ENCODE measurements at regions not wholly inside any gene's neighbourhood (a gene's known extent, or its start where the extent isn't known, plus 50 kb on each side); places are given as distances from the start of the nearest gene placed in this dataset.

GRCh38 chr2:134014196-134014960 lies 239.5 kb upstream of the MGAT5 start:
- H3K9me3 ChIP-seq, result no peaks in the 10 kb centered on the region
- no peak overlapping the region for H3K4me3 ChIP-seq
- no peaks in the 10 kb centered on the region for H3K36me3 ChIP-seq
- ATAC-seq (no peak), DNase-seq (no peak)
- H3K27me3 ChIP-seq, result no peaks in the 10 kb centered on the region
- TF ChIP-seq, protein P1, sequence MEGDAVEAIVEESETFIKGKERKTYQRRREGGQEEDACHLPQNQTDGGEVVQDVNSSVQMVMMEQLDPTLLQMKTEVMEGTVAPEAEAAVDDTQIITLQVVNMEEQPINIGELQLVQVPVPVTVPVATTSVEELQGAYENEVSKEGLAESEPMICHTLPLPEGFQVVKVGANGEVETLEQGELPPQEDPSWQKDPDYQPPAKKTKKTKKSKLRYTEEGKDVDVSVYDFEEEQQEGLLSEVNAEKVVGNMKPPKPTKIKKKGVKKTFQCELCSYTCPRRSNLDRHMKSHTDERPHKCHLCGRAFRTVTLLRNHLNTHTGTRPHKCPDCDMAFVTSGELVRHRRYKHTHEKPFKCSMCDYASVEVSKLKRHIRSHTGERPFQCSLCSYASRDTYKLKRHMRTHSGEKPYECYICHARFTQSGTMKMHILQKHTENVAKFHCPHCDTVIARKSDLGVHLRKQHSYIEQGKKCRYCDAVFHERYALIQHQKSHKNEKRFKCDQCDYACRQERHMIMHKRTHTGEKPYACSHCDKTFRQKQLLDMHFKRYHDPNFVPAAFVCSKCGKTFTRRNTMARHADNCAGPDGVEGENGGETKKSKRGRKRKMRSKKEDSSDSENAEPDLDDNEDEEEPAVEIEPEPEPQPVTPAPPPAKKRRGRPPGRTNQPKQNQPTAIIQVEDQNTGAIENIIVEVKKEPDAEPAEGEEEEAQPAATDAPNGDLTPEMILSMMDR (IDR thresholded peaks at IDR 0.05), result no peak
- no peak for TF ChIP-seq POLR2A (IDR thresholded peaks at IDR 0.05)
- no peak overlapping the region for H3K27ac ChIP-seq
- intact Hi-C loops (cut with DNase I), result no loop called here
- no peaks in the 10 kb centered on the region for H3K4me1 ChIP-seq
- 80% methylated on average over 3 of the region's 3 CpGs for WGBS (ENCODE audit: insufficient coverage, low coverage, low lambda C conversion rate, missing lambda C conversion rate)

GRCh38 chr2:134019871-134020270 lies 234.0 kb upstream of the MGAT5 start:
- no peaks in the 10 kb centered on the region for H3K4me1 ChIP-seq
- 63% methylated on average over 2 of the region's 2 CpGs for WGBS (ENCODE audit: insufficient coverage, low coverage, low lambda C conversion rate, missing lambda C conversion rate)
- no peak overlapping the region for H3K4me3 ChIP-seq
- TF ChIP-seq, protein P1 (IDR thresholded peaks at IDR 0.05), result no peak
- TF ChIP-seq POLR2A (IDR thresholded peaks at IDR 0.05), result no peak
- H3K9me3 ChIP-seq, result no peaks in the 10 kb centered on the region
- intact Hi-C loops (cut with DNase I), result no loop called here
- H3K27me3 ChIP-seq, result no peaks in the 10 kb centered on the region
- DNase-seq (no peak), ATAC-seq (no peak)
- no peaks in the 10 kb centered on the region for H3K36me3 ChIP-seq
- H3K27ac ChIP-seq, result no peak overlapping the region

- Histone ChIP-seq H3K27ac (no peak overlapping the region), H3K9me3 (no peaks in the 10 kb centered on the region), H3K4me3 (no peak overlapping the region), H3K4me1 (no peaks in the 10 kb centered on the region), H3K36me3 (no peaks in the 10 kb centered on the region), H3K27me3 (no peaks in the 10 kb centered on the region)
- DNase-seq (no peak), ATAC-seq (no peak)
- TF ChIP-seq POLR2A (IDR thresholded peaks at IDR 0.05), result no peak
- intact Hi-C loops (cut with DNase I), result no loop called here
- 52% methylated on average over 2 of the region's 3 CpGs for WGBS (ENCODE audit: insufficient coverage, low coverage, low lambda C conversion rate, missing lambda C conversion rate)
Observed at GRCh38 chr2:134020608-134021007, 233.3 kb upstream of the MGAT5 start.

GRCh38 chr2:134021830-134022524 lies 231.9 kb upstream of the MGAT5 start:
- WGBS (ENCODE audit: insufficient coverage, low coverage, low lambda C conversion rate, missing lambda C conversion rate), result 70% methylated on average over 5 of the region's 5 CpGs
- H3K4me3 ChIP-seq, result no peak overlapping the region
- no peak overlapping the region for H3K27ac ChIP-seq
- no peaks in the 10 kb centered on the region for H3K4me1 ChIP-seq
- ATAC-seq (peak in 1 of 4 donors; percentile 31), DNase-seq (no peak)
- TF ChIP-seq, protein P1 (IDR thresholded peaks at IDR 0.05), result no peak
- TF ChIP-seq POLR2A (IDR thresholded peaks at IDR 0.05), result no peak
- no peaks in the 10 kb centered on the region for H3K36me3 ChIP-seq
- intact Hi-C loops (cut with DNase I), result no loop called here
- no peaks in the 10 kb centered on the region for H3K9me3 ChIP-seq
- no peaks in the 10 kb centered on the region for H3K27me3 ChIP-seq

- Histone ChIP-seq H3K4me1 (no peaks in the 10 kb centered on the region), H3K9me3 (no peaks in the 10 kb centered on the region), H3K36me3 (no peaks in the 10 kb centered on the region), H3K27ac (no peak overlapping the region), H3K4me3 (no peak overlapping the region), H3K27me3 (no peaks in the 10 kb centered on the region)
- no peak for TF ChIP-seq POLR2A (IDR thresholded peaks at IDR 0.05)
- TF ChIP-seq, protein P1 (IDR thresholded peaks at IDR 0.05), result no peak
- DNase-seq (no peak), ATAC-seq (no peak)
- 58% methylated on average over 5 of the region's 5 CpGs for WGBS (ENCODE audit: insufficient coverage, low coverage, low lambda C conversion rate, missing lambda C conversion rate)
- intact Hi-C loops (cut with DNase I), result no loop called here
Observed at GRCh38 chr2:134023854-134024253, 230.0 kb upstream of the MGAT5 start.

All from right lobe of liver (tissue), 6 donors.